ENCODE measurements at regions not wholly inside any gene's neighbourhood (a gene's known extent, or its start where the extent isn't known, plus 50 kb on each side); places are given as distances from the start of the nearest gene placed in this dataset.

- Histone ChIP-seq H3K27me3 (ENCODE audit: insufficient read depth, low read length) (no peaks in the 10 kb centered on the region), H3K27ac (ENCODE audit: low read depth, low read length, poor library complexity, severe bottlenecking) (no peak overlapping the region), H3F3A (ENCODE audit: insufficient read depth, low read length) (no peaks in the 10 kb centered on the region), H3K36me3 (ENCODE audit: insufficient read depth, low read length) (no peaks in the 10 kb centered on the region), H3K9me3 (ENCODE audit: low read length) (no peaks in the 10 kb centered on the region), H3K9me2 (ENCODE audit: low read depth, low read length) (no peaks in the 10 kb centered on the region), H2AFZ (ENCODE audit: low read length) (no peak overlapping the region), H3K79me2 (ENCODE audit: insufficient read depth, low read length) (no peaks in the 10 kb centered on the region), H3K9ac (ENCODE audit: low read length) (no peak overlapping the region), H4K20me1 (ENCODE audit: insufficient read depth, low read length) (no peaks in the 10 kb centered on the region), H3K4me2 (ENCODE audit: low read length) (no peak overlapping the region), H3K4me1 (ENCODE audit: insufficient read depth, low read length, severe bottlenecking) (no peaks in the 10 kb centered on the region), H3K4me3 (ENCODE audit: low read depth, low read length, poor library complexity, severe bottlenecking) (no peak overlapping the region)
- TF ChIP-seq EZH2 (IDR thresholded peaks at IDR 0.05; ENCODE audit: borderline replicate concordance, low read length) (no peak), CTCF (IDR thresholded peaks at IDR 0.05; ENCODE audit: low read length) (no peak)
Observed at GRCh38 chr5:158143081-158143480, 284.1 kb upstream of the CLINT1 start.

GRCh38 chr5:158142156-158142555 is 283.2 kb upstream of the CLINT1 start:
- Histone ChIP-seq H3K4me1 (ENCODE audit: insufficient read depth, low read length, severe bottlenecking) (no peaks in the 10 kb centered on the region), H3K9me2 (ENCODE audit: low read depth, low read length) (no peaks in the 10 kb centered on the region), H2AFZ (ENCODE audit: low read length) (no peak overlapping the region), H3K9ac (ENCODE audit: low read length) (no peak overlapping the region), H3K4me3 (ENCODE audit: low read depth, low read length, poor library complexity, severe bottlenecking) (no peak overlapping the region), H3K79me2 (ENCODE audit: insufficient read depth, low read length) (no peaks in the 10 kb centered on the region), H3K27ac (ENCODE audit: low read depth, low read length, poor library complexity, severe bottlenecking) (no peak overlapping the region), H4K20me1 (ENCODE audit: insufficient read depth, low read length) (no peaks in the 10 kb centered on the region), H3F3A (ENCODE audit: insufficient read depth, low read length) (no peaks in the 10 kb centered on the region), H3K27me3 (ENCODE audit: insufficient read depth, low read length) (no peaks in the 10 kb centered on the region), H3K4me2 (ENCODE audit: low read length) (no peak overlapping the region), H3K9me3 (ENCODE audit: low read length) (no peaks in the 10 kb centered on the region), H3K36me3 (ENCODE audit: insufficient read depth, low read length) (no peaks in the 10 kb centered on the region)
- no peak for TF ChIP-seq EZH2 (IDR thresholded peaks at IDR 0.05; ENCODE audit: borderline replicate concordance, low read length)
- no peak for TF ChIP-seq CTCF (IDR thresholded peaks at IDR 0.05; ENCODE audit: low read length)

- Histone ChIP-seq H2AFZ (ENCODE audit: low read length) (no peak overlapping the region), H3K27me3 (ENCODE audit: insufficient read depth, low read length) (no peaks in the 10 kb centered on the region), H3K4me1 (ENCODE audit: insufficient read depth, low read length, severe bottlenecking) (no peaks in the 10 kb centered on the region), H3K79me2 (ENCODE audit: insufficient read depth, low read length) (no peaks in the 10 kb centered on the region), H3K4me3 (ENCODE audit: low read depth, low read length, poor library complexity, severe bottlenecking) (no peak overlapping the region), H4K20me1 (ENCODE audit: insufficient read depth, low read length) (no peaks in the 10 kb centered on the region), H3K36me3 (ENCODE audit: insufficient read depth, low read length) (no peaks in the 10 kb centered on the region), H3K9me3 (ENCODE audit: low read length) (no peaks in the 10 kb centered on the region), H3K27ac (ENCODE audit: low read depth, low read length, poor library complexity, severe bottlenecking) (no peak overlapping the region), H3F3A (ENCODE audit: insufficient read depth, low read length) (no peaks in the 10 kb centered on the region), H3K9me2 (ENCODE audit: low read depth, low read length) (no peaks in the 10 kb centered on the region), H3K9ac (ENCODE audit: low read length) (no peak overlapping the region), H3K4me2 (ENCODE audit: low read length) (no peak overlapping the region)
- TF ChIP-seq CTCF (IDR thresholded peaks at IDR 0.05; ENCODE audit: low read length) (no peak), EZH2 (IDR thresholded peaks at IDR 0.05; ENCODE audit: borderline replicate concordance, low read length) (no peak)
Observed at GRCh38 chr5:158140120-158140731, 281.3 kb upstream of the CLINT1 start.
